Stimulated activated CD4-positive, alpha-beta T cell treated with anti-CD3 and anti-CD28 coated beads, Interleukin-1b, Interleukin-23, amount 100 ng/mL, for 4 hours (primary cell): ENCODE measurements at regions not wholly inside any gene's neighbourhood (a gene's known extent, or its start where the extent isn't known, plus 50 kb on each side); places are given as distances from the start of the nearest gene placed in this dataset.
A peak's percentile ranks its signal among the peaks of the same experiment; 100 is the strongest.
"Not testable (repeated sequence)": the region's sequence is repeated elsewhere in the genome, so short reads cannot be mapped to it uniquely, and the experiment has no call there.

ENCODE experiments used
- DNase-seq, 2 donors: peaks; one replicate each; pipeline ENCODE4 v3.0.0-alpha.2; 2020; ENCODE audit warnings: low read depth in 2 of 2

- no peak for DNase-seq
Observed at GRCh38 chr6:4655196-4656025, 120.8 kb upstream of the CDYL start.

DNA sequence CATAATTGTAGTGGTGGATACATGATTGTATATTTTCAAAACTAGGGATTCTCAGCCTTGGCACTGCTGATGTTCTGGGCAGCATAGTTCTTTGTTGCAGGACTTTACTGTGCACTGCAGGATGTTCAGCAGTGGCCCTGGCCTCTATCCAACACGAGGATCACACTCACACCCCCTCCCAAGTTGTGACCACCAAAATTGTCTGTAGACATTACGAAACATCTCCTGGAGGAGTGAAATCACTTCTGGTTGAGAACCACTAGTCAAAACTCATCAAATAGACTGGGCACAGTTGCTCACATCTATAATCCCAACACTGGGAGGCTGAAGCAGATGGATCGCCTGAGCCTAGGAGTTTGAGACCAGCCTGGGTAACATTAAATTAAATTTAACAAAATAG is 123.1 kb upstream of the CDYL start:
- no peak for DNase-seq

DNA sequence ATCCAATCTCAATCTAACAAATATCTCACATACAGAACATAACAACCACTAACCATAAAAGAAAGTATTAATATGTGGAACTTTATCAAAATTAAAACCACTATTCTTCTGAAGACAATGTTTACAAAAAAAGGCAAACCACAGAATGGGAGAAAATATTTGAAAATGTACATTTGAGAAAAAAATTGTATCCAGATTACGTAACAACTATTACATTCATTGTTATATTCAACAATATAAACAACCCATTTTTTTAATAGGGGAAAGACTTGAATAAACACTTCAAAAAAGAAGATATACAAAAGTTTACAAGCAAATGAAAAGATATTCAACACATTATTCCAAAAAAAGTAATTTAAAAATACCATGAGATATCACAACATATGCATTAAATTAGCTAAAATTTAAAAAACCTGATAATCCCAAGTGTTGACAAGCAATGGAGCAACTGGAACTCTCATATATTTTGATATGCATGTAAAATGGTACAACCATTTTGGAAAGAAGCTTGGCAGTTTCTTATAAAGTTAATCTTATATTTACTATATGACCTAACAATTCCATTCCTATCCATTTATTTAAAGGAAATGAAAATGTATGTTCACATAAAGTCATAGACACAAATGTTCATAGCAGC is 124.3 kb upstream of the CDYL start:
- DNase-seq, result no peak

DNA sequence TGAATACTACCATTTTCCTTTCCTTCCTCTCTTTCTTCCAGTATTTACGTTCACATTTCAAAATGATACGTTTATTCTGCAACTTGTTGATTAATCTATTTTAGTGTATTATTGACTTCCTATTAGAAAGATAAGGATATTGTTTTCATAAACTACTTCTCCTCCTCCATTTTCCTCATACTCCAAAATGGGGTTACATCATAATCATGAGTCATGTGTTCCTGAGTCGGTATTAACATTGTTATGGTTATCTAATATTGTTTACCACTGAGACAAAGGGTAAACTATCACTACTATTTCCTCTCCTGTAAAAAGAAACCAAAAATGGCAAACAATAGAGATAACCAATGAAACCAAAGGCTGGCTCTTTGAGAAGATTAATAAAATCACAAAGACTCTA is 126.5 kb upstream of the CDYL start:
- no peak for DNase-seq

DNA sequence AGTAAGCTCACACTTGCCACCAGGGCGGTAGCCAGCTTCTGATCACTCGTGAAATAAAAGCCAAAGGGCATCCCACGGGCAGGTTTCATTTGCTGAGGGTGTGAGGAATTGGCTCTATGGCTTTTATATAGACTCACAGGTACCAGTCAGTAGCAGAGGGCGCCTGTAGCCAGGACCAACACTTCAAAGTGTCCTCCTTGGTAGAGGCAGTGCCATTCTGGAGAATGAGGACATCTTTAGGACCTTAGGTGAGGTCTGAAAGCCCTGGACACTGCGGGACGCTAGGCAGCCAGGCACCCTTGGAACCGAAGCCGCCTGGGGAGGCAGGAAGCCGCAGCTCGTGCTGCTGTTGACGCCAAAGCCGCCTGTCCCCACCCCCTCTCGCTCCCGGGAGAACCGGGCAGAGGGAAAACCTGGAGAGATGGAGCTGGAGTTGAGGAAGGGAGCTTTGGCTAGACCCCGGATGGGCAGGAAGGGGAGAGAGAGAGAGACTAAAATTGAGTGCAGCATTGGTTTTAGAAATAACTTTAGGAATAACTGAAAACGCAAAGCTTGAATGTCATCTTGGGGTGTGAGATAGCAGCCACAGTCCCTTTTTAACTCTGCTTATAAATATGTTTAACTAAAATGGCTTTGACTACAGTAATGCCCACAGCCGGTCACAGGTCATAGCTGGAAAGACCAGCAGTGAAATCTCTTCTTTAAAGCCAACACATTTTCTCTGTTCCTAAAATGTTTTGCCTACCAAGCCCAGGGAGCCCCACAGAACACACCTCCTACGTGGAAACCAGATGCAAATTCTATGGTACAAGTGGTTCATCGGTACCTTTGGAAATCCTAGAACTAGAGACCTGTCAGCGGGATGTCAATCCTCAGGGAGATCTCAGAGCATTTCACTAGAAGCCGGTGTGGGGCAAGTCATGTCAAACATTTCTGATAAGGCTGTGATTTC is 128.5 kb upstream of the CDYL start:
- peak in 1 of 2 donors; percentile 10 for DNase-seq

GRCh38 chr6:4645713-4646360 is 130.4 kb upstream of the CDYL start:
- no peak for DNase-seq

DNA sequence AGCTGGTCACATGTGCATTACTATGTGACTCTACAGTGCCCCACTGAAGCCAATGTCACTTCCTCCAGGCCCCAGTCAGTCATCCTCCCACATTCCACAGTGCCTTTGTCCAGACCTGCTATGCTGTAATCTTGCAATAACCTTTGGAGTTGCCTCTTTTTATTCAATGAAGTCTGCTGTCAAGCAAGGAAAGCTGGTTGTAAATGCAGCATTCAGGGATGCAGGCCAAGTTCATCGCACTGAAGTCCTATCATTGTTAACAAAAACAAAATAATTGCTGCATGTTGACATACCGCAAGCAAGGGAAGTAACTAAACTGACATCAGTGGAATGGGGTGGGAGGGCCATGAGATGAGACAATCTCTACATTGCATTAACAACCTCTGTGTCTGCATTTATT is 131.2 kb upstream of the CDYL start:
- no peak for DNase-seq

GRCh38 chr6:4641461-4641860 is 134.7 kb upstream of the CDYL start:
- no peak for DNase-seq

DNA sequence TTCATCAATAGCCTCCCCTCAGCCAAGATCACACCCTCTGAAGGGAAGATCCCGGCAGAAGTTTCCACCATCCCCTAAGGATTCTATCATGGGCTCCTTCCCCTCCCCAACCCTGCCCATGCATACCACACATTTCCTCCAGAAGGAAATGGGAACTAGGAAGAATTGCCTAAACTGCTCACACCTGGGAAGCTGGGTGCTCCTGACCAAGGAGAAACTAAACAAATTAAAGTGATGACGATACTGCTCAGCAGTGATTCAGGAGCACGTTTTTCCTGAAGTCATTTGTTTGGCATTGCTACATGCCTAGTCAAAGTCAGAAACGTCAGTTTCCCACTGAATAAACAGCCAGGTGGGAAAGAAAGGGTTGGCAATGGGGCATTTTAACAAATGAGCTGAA is 136.1 kb upstream of the CDYL start:
- DNase-seq, result no peak

DNA sequence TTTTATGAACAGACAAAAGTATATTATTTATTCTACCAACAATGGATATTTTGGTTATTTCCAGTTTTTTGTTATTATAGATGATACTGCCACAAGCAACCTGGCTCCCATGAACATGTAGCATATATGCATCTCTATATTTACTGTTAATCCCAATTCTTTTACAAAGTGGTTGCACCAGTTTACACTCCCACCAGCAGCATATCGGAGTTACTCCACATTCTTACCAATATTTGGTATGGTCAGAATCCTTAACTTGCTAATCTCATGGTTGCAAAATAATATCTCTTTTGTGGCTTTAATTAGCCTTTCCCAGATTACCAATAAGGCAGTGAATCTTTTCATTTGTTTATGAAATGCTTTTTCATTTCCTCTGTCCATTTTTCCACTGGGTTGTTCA is 137.6 kb upstream of the CDYL start:
- no peak for DNase-seq

DNA sequence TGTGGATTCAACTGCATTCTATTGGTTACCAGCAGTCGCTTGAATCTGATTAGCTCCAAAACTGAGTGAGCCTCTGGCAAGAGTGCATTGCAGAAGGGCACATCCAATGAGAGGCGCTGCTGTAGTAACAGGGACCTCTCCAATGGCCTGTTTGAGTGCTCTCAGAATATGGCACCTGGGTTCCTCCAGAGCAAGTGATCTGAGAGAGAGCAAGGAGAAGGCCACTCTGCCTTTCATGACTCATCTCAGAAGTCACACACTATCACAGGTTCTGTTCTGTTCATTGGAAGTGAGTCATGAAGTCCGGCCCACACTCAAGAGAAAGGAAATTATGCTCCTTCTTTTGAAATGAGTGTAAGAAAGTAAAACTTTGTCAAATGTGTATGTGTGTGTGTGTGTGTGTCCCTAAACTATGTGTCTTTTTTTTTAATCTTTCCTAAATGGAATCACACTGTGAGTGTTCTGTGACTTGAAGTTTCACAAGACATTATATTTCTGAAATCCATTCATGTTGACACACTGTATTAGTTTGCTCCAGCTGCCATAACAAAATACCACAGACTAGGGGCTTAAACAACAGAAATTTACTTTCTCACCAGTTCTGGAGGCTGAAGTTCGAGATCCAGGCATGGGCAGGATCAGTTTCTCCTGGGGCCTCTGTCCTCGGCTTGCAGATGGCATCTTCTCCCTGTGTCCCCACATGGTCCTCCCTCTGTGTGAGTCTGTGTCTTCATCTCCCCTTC is 138.3 kb upstream of the CDYL start:
- DNase-seq, result no peak

- no peak for DNase-seq
Observed at GRCh38 chr6:4636881-4637224, 139.4 kb upstream of the CDYL start.

DNA sequence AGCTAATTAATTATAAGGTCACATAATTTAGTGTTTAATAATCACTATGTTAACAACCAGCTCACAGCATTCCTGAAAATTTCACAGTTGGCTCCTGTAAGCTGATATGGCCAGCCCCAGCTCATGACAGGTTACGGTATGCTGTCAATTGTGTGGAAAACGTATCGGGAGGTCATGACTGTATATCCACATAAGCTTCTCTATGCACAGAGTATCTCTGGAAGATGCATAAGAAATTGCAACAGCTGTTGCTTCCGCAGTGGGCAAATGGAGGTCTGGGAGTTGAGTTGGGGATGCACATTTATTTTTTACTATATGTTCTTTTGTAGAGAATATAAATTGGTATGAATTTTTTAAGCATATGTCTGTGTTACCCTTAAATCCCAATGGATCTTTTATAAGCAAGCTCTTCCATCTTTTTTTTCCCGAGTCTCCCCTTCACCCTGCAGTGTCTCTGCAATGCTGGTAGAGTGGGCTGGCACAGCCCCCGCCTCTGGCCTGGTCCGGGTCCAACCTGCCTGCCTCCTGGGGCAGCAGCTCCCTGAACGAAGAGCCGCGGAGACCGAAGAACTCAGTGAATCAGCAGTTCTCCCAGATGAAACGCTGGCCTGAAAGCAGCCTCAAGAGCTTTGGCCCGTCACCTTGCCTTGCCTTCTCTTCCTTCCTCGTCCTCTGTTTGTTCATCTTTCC is 139.9 kb upstream of the CDYL start:
- no peak for DNase-seq

DNA sequence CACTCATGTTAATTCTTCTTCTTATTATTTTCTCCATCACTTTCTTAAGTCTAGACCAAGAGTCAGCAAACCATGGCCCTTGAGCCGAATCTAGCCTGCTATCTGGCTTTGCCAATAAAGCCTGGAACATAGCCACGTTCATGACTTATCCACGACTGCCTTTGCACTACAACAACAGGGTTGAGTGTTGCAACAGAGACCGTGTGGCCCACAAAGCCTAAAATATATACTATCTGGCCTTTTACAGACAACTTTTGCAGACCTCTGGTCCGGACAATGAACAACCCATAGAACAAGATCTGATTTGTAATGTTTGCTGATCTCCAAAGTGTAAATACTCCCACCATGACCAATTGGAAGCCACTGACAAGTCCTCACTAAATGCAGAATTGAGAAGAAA is 140.5 kb upstream of the CDYL start:
- no peak for DNase-seq

DNA sequence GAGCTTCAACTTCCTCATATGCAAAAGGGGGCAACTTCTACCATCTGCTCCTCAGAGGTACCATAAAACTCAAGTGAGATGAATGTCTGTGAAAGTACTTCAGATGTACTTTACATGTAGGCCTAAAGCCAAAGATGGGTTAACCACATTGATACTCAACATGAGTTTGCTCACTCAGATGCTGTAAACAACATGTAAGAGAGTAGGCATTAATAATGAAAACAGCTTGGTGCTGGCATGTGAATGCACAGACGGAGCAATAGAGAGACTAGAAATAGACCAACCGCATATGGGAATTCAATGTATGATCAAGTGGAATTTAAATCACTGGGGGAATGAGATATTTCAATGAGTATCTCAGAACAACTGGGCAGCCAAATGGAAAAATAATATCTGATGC is 143.8 kb upstream of the CDYL start:
- DNase-seq, result no peak

- not testable (repeated sequence) for DNase-seq
Observed at GRCh38 chr6:4629789-4630188, 146.4 kb upstream of the CDYL start.

- DNase-seq, result no peak
Observed at GRCh38 chr6:4625557-4625956, 150.6 kb upstream of the CDYL start.

GRCh38 chr6:4624726-4625125 is 151.5 kb upstream of the CDYL start:
- no peak for DNase-seq

DNA sequence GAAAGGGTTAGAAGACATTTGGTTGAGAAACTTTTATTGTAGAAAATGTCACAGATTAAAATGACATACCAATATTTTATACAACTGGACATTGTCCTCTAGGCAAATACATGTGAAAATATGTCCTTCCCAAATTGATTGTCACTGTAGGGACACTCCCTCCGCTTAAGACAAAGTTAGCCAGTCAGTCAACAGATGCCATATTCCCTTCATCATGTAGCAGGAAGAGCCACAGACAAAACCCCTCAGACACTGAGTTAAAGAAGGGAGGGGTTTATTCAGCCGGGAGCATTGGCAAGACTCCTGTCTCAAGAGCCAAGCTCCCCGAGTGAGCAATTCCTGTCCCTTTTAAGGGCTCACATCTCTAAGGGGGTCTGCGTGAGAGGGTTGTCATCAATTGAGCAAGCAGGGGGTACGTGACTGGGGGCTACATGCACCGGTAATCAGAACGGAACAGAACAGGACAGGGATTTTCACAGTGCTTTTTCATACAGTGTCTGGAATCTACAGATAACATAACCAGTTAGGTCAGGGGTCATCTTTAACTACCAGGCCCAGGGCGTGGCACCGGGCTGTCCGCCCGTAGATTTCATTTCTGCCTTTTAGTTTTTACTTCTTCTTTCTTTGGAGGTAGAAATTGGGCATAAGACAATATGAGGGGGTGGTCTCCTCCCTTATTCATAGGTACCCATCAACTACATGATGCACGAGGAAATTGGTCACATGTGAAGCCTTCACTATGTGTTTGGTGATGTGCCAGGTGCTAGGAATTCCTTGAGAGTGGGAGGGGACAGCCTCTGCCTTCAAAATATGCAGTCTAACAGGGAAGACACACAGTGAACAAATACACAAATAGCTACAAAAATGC is 155.7 kb upstream of the CDYL start:
- no peak for DNase-seq

- no peak for DNase-seq
Observed at GRCh38 chr6:4616311-4616710, 159.9 kb upstream of the CDYL start.
